ENCODE measurements at regions not wholly inside any gene's neighbourhood (a gene's known extent, or its start where the extent isn't known, plus 50 kb on each side); places are given as distances from the start of the nearest gene placed in this dataset.
A peak's percentile ranks its signal among the peaks of the same experiment; 100 is the strongest.

DNA sequence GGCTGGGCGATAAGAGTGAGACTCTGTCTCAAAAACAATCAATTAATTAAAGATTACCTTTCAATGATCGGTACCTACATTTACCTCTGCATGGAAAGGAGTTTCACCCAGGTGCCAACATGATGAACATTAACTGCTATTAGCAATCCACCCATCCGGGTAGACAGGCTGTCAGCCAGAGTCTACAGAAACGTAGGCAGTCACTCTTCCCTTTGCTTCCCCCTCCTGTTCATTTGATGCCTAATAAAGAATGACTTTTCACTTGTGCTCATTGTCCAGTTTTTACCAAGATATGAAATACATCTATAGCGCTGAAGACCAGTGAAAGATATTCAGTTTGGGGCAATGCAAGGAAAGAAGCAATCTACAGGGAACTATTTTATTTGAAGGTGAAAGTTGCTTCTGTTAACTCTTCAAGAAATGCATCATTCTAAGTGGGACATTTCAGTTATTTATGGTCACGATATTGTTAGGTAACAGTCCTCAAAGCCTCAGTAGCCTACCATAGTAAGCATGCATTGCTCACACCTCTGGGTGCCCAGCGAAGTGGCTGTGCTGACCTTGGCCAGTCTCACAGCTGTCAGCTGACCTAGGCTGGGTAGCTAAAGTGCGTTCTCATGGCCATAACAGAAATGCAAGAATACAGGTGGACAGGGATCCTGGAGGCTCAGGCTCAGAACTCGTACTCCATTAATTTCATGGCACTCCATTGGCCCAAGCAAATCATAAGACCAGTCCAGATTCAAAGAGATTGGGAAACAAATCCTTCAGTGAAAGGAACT lies 87.2 kb upstream of the DMRT1 start:
- no peak overlapping the region for H4K5ac ChIP-seq (ENCODE audit: insufficient read length, low read depth, low read length)
- H4K8ac ChIP-seq (ENCODE audit: extremely low read depth, insufficient read depth, low read length): no peak overlapping the region
- no peak overlapping the region for H2BK15ac ChIP-seq (ENCODE audit: low read length)
- WGBS, 2 experiments (ENCODE audit: extremely low coverage in 1 of 2, insufficient coverage in 1 of 2, insufficient read length in 1 of 2, insufficient replicate concordance in 2 of 2, low coverage in 1 of 2, low lambda C conversion rate in 2 of 2, missing lambda C conversion rate in 1 of 2): 94% methylated on average over 9 of the region's 9 CpGs; no CpG with 5 or more reads in 1 of the 2 experiments
- no peak overlapping the region for H2AK5ac ChIP-seq (ENCODE audit: low read depth, low read length)
- no peak overlapping the region for H2AFZ ChIP-seq (ENCODE audit: low read length)
- no peak overlapping the region for H3K18ac ChIP-seq (ENCODE audit: extremely low read depth, low read length)
- DNase-seq (ENCODE audit: low read depth in 1 of 2, low spot score in 2 of 2) (peak in 1 of 2 experiments; percentile 27), FAIRE-seq (no peak)
- no peak overlapping the region for H2BK120ac ChIP-seq (replicated peaks; ENCODE audit: low read depth, low read length)
- no peak overlapping the region for H2BK12ac ChIP-seq (ENCODE audit: low read depth, low read length)
- no peaks in the 10 kb centered on the region; the same call in 1 of the 2 replicates for H3K79me1 ChIP-seq (ENCODE audit: low read depth, low read length)
- no peaks in the 10 kb centered on the region; a peak in 1 of 7 replicates for H3K27me3 ChIP-seq (replicated peaks in 1 of 4; ENCODE audit: control insufficient read depth in 3 of 4, extremely low read depth in 1 of 4, insufficient read depth in 3 of 4, low read length in 3 of 4)
- H2BK5ac ChIP-seq (ENCODE audit: low read depth, low read length): no peak overlapping the region
- no peak overlapping the region for H3K23ac ChIP-seq (ENCODE audit: insufficient read length)
- H4K20me1 ChIP-seq (replicated peaks in 1 of 2; ENCODE audit: control insufficient read depth in 1 of 2, insufficient read depth in 2 of 2, low read length in 2 of 2): no peaks in the 10 kb centered on the region
- ChIA-PET POLR2A (ENCODE audit: partially characterized antibody) (interaction anchor here (1.6 kb wide), 1 partner anchor 140 kb away, joined by 3 read pairs; no protein-coding TSS in a partner anchor), CTCF (ENCODE audit: partially characterized antibody) (interaction anchor here (0.9 to 15.3 kb wide), 4 partner anchors 15 to 255 kb away, joined by 3 to 195 read pairs (median 8); no protein-coding TSS in a partner anchor)
- H3K27ac ChIP-seq (ENCODE audit: low read depth, low read length): no peak overlapping the region
- no peaks in the 10 kb centered on the region for H3K79me2 ChIP-seq (ENCODE audit: control insufficient read depth in 1 of 2, insufficient read depth in 2 of 2, low read length in 2 of 2)
- no peak overlapping the region for H3K56ac ChIP-seq (replicated peaks; ENCODE audit: insufficient read length, low read depth, low read length)
- no peak overlapping the region for H3K9ac ChIP-seq (replicated peaks in 1 of 4; ENCODE audit: extremely low read depth in 1 of 4, low read depth in 3 of 4, low read length in 3 of 4)
- H3K9me3 ChIP-seq (ENCODE audit: insufficient read depth in 2 of 2, low read depth in 1 of 2, low read length in 1 of 2): no peaks in the 10 kb centered on the region
- no peaks in the 10 kb centered on the region for H3K36me3 ChIP-seq (ENCODE audit: control insufficient read depth in 2 of 4, insufficient read depth in 4 of 4, low read length in 3 of 4)
- no peaks in the 10 kb centered on the region for H3K23me2 ChIP-seq (ENCODE audit: low read depth, low read length)
- H2BK20ac ChIP-seq (ENCODE audit: low read length): no peak overlapping the region
- H3K14ac ChIP-seq (ENCODE audit: insufficient read length): no peak overlapping the region
- H3K4me1 ChIP-seq (replicated peaks in 1 of 4; ENCODE audit: control insufficient read depth in 3 of 4, insufficient read depth in 4 of 4, low read length in 3 of 4): peaks cover 0 to 3% (median 0%) of the 10 kb centered on the region in 4 experiments; a peak in 2 of 7 replicates
- H3K4me3 ChIP-seq (ENCODE audit: extremely low read depth in 1 of 4, insufficient read depth in 2 of 4, low read depth in 3 of 4, low read length in 4 of 4): no peak overlapping the region
- H3K4me2 ChIP-seq (ENCODE audit: insufficient read depth in 1 of 2, low read depth in 2 of 2, low read length in 2 of 2): no peak overlapping the region
- no peak overlapping the region for H4K91ac ChIP-seq (replicated peaks; ENCODE audit: insufficient read length, low read length)
- H3K4ac ChIP-seq (replicated peaks; ENCODE audit: insufficient read length, low read depth, low read length): no peak overlapping the region
- TF ChIP-seq, protein P1, sequence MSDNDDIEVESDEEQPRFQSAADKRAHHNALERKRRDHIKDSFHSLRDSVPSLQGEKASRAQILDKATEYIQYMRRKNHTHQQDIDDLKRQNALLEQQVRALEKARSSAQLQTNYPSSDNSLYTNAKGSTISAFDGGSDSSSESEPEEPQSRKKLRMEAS (IDR thresholded peaks at IDR 0.05): no peak
- TF ChIP-seq PHF8 (conservative IDR thresholded peaks at IDR 0.05; ENCODE audit: low read depth, low read length): no peak
- TF ChIP-seq NANOG (IDR thresholded peaks at IDR 0.05; ENCODE audit: insufficient read depth, low read depth, low read length, poor library complexity, severe bottlenecking): no peak
- no peak for TF ChIP-seq KDM4A (IDR thresholded peaks at IDR 0.05; ENCODE audit: low read depth, low read length, severe bottlenecking)
- TF ChIP-seq MAFK (IDR thresholded peaks at IDR 0.05; ENCODE audit: low read depth, low read length): no peak
- TF ChIP-seq CHD2 (IDR thresholded peaks at IDR 0.05; ENCODE audit: low read length): no peak
- no peak for TF ChIP-seq JUN (IDR thresholded peaks at IDR 0.05; ENCODE audit: low read depth, low read length)
- TF ChIP-seq RFX5 (IDR thresholded peaks at IDR 0.05; ENCODE audit: borderline replicate concordance, low read depth, low read length): no peak
- TF ChIP-seq SRF (IDR thresholded peaks at IDR 0.05; ENCODE audit: low read depth, low read length): no peak
- TF ChIP-seq SIRT6 (IDR thresholded peaks at IDR 0.05; ENCODE audit: low read length): no peak
- TF ChIP-seq NRF1 (IDR thresholded peaks at IDR 0.05; ENCODE audit: low read depth, low read length): no peak
- no peak for TF ChIP-seq CREB1 (IDR thresholded peaks at IDR 0.05)
- no peak for TF ChIP-seq SP2 (IDR thresholded peaks at IDR 0.05; ENCODE audit: low read length)

Data from H1 (cell line).